Loucy (cell line): ENCODE measurements at regions not wholly inside any gene's neighbourhood (a gene's known extent, or its start where the extent isn't known, plus 50 kb on each side); places are given as distances from the start of the nearest gene placed in this dataset.

Experiments used
- CTCF ChIP-seq: fragments of 200-600 bp; sonication (generic); conservative IDR thresholded peaks from 2 replicates; pipeline ENCODE4 v1.5.1; 2014; ENCODE audit warnings: mild to moderate bottlenecking, antibody characterized with exemption, low read length
- EZH2phosphoT487 ChIP-seq: fragments of 200-600 bp; IDR thresholded peaks from 2 replicates; pipeline ENCODE4 v1.6.1; 2018; ENCODE audit warnings: antibody characterized with exemption, mild to moderate bottlenecking, moderate library complexity, borderline replicate concordance

GRCh38 chr3:71846185-71846584, 61.2 kb upstream of the PROK2 start:
- TF ChIP-seq CTCF (no peak), EZH2phosphoT487 (no peak)
